HEK293 (cell line): ENCODE measurements at regions not wholly inside any gene's neighbourhood (a gene's known extent, or its start where the extent isn't known, plus 50 kb on each side); places are given as distances from the start of the nearest gene placed in this dataset.

Experiments
- CTCF ChIP-seq: fragments of 450-650 bp; formaldehyde crosslinking; IDR thresholded peaks from 2 replicates; pipeline ENCODE4 v1.5.1; 2016; ENCODE audit warnings: missing biosample characterization, missing genetic modification characterization
- REST ChIP-seq: fragments of 450-650 bp; formaldehyde crosslinking; IDR thresholded peaks from 2 replicates; pipeline ENCODE4 v1.5.1; 2016; ENCODE audit warnings: missing biosample characterization, missing genetic modification characterization
- TCF7L2 ChIP-seq: IDR thresholded peaks from 2 replicates; pipeline ENCODE4 v1.6.1; 2011; ENCODE audit warnings: low read depth, mild to moderate bottlenecking, inconsistent platforms, low read length, moderate library complexity, borderline replicate concordance
- ZBTB1 ChIP-seq: fragments of 450-650 bp; formaldehyde crosslinking; IDR thresholded peaks from 2 replicates; pipeline ENCODE4 v1.5.1; 2016; ENCODE audit warnings: missing biosample characterization, missing genetic modification characterization
- ZNF10 ChIP-seq: fragments of 450-650 bp; formaldehyde crosslinking; IDR thresholded peaks from 2 replicates; pipeline ENCODE4 v1.5.1; 2017; ENCODE audit warnings: missing biosample characterization, missing genetic modification characterization
- ZNF174 ChIP-seq: fragments of 450-650 bp; formaldehyde crosslinking; IDR thresholded peaks from 2 replicates; pipeline ENCODE4 v1.5.0; 2017; ENCODE audit warnings: missing biosample characterization, mild to moderate bottlenecking, missing genetic modification characterization
- ZNF175 ChIP-seq: fragments of 450-650 bp; formaldehyde crosslinking; IDR thresholded peaks from 2 replicates; pipeline ENCODE4 v1.5.1; 2016; ENCODE audit warnings: missing biosample characterization, missing genetic modification characterization
- ZNF341 ChIP-seq: fragments of 450-650 bp; formaldehyde crosslinking; IDR thresholded peaks from 2 replicates; pipeline ENCODE4; 2016; ENCODE audit warnings: low read depth, missing biosample characterization, missing genetic modification characterization
- ZNF514 ChIP-seq: fragments of 450-650 bp; formaldehyde crosslinking; IDR thresholded peaks from 2 replicates; pipeline ENCODE4 v1.5.1; 2016; ENCODE audit warnings: missing biosample characterization, missing genetic modification characterization
- ZNF548 ChIP-seq: fragments of 450-650 bp; formaldehyde crosslinking; IDR thresholded peaks from 2 replicates; pipeline ENCODE4 v1.5.1; 2016; ENCODE audit warnings: missing biosample characterization, missing genetic modification characterization
- ZNF792 ChIP-seq: fragments of 450-650 bp; formaldehyde crosslinking; IDR thresholded peaks from 2 replicates; pipeline ENCODE4 v1.5.1; 2016; ENCODE audit warnings: missing biosample characterization, missing genetic modification characterization

GRCh38 chr15:53115563-53115962, 325.4 kb upstream of the ONECUT1 start:
- TF ChIP-seq ZBTB1 = no peak
- no peak for TF ChIP-seq REST (tag by site-specific recombination)
- no peak for TF ChIP-seq ZNF341 (tag by site-specific recombination)
- TF ChIP-seq CTCF (tag by site-specific recombination) = no peak
- TF ChIP-seq ZNF514 (tag by site-specific recombination) = no peak
- TF ChIP-seq ZNF10 (tag by site-specific recombination) = no peak
- no peak for TF ChIP-seq ZNF174 (tag by site-specific recombination)
- no peak for TF ChIP-seq ZNF175 (tag by site-specific recombination)
- no peak for TF ChIP-seq TCF7L2
- TF ChIP-seq ZNF792 (tag by site-specific recombination) = no peak
- no peak for TF ChIP-seq ZNF548
